ENCODE measurements at regions not wholly inside any gene's neighbourhood (a gene's known extent, or its start where the extent isn't known, plus 50 kb on each side); places are given as distances from the start of the nearest gene placed in this dataset.

GRCh38 chr3:69567023-69567709 is 172.1 kb upstream of the MITF start:
- H3K36me3 Mint-ChIP-seq, result no peaks in the 10 kb centered on the region
- DNase-seq (no peak), ATAC-seq (ENCODE audit: low read depth in 2 of 2) (no peak)
- peaks cover 0 to 5% (median 1%) of the 10 kb centered on the region in 7 donors for H3K9me3 Mint-ChIP-seq
- H3K27ac Mint-ChIP-seq, result no peak overlapping the region
- Histone ChIP-seq H3K27me3 (ENCODE audit: control insufficient read depth, insufficient read depth, low read length) (no peaks in the 10 kb centered on the region), H3K4me3 (ENCODE audit: low read depth, low read length) (no peak overlapping the region), H3K9me3 (ENCODE audit: control insufficient read depth in 2 of 2, low read length in 2 of 2) (no peaks in the 10 kb centered on the region), H3K4me1 (ENCODE audit: control insufficient read depth, insufficient read depth, low read length, poor library complexity, severe bottlenecking) (no peaks in the 10 kb centered on the region), H3K36me3 (ENCODE audit: control insufficient read depth, insufficient read depth, low read length) (no peaks in the 10 kb centered on the region), H3K27ac (ENCODE audit: insufficient read depth, low read length, poor library complexity, severe bottlenecking) (no peak overlapping the region)
- H3K27me3 Mint-ChIP-seq, result no peaks in the 10 kb centered on the region
- H3K4me1 Mint-ChIP-seq, result no peaks in the 10 kb centered on the region
- no peak overlapping the region for H3K4me3 Mint-ChIP-seq

GRCh38 chr3:69566275-69566674 is 173.0 kb upstream of the MITF start:
- H3K9me3 Mint-ChIP-seq, result peaks cover 0 to 5% (median 0%) of the 10 kb centered on the region in 7 donors

DNA sequence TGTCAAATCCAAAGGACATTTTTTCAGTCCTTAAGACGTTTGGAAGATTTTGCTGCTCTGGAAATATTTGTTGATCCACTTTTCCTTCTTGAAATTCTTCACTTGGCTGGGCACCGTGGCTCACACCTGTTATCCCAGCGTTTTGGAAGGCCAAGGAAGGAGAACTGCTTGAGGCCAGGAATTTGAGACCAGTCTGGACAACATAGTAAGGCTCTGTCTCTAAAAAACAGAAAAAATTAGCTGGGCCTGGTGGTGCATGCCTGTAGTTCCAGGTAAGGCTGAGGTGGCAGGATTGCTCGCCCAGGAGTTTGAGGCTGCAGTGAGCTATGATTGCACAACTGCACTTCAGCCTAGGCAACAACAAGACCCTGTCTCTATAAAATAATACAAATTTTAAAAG is 173.9 kb upstream of the MITF start:
- DNase-seq, result no peak
- peaks cover 0 to 5% (median 0%) of the 10 kb centered on the region in 7 donors for H3K9me3 Mint-ChIP-seq
- H3K4me3 Mint-ChIP-seq, result no peak overlapping the region
- no peak overlapping the region for H3K27ac Mint-ChIP-seq
- H3K4me3 ChIP-seq (ENCODE audit: low read depth, low read length), result no peak overlapping the region
- H3K27me3 ChIP-seq (ENCODE audit: control insufficient read depth, insufficient read depth, low read length), result no peaks in the 10 kb centered on the region
- no peaks in the 10 kb centered on the region for H3K9me3 ChIP-seq (ENCODE audit: control insufficient read depth in 2 of 2, low read length in 2 of 2)
- no peak for ATAC-seq (ENCODE audit: low read depth in 2 of 2)
- no peaks in the 10 kb centered on the region for H3K4me1 ChIP-seq (ENCODE audit: control insufficient read depth, insufficient read depth, low read length, poor library complexity, severe bottlenecking)
- H3K27me3 Mint-ChIP-seq, result no peaks in the 10 kb centered on the region
- no peak overlapping the region for H3K27ac ChIP-seq (ENCODE audit: insufficient read depth, low read length, poor library complexity, severe bottlenecking)
- H3K36me3 ChIP-seq (ENCODE audit: control insufficient read depth, insufficient read depth, low read length), result no peaks in the 10 kb centered on the region
- no peaks in the 10 kb centered on the region for H3K4me1 Mint-ChIP-seq
- H3K36me3 Mint-ChIP-seq, result no peaks in the 10 kb centered on the region

More at GRCh38 chr3:69566275-69566674, 173.0 kb upstream of the MITF start:
- Mint-ChIP-seq H3K27ac (no peak overlapping the region), H3K36me3 (no peaks in the 10 kb centered on the region), H3K4me1 (no peaks in the 10 kb centered on the region), H3K27me3 (no peaks in the 10 kb centered on the region), H3K4me3 (no peak overlapping the region)
- no peaks in the 10 kb centered on the region for H3K27me3 ChIP-seq (ENCODE audit: control insufficient read depth, insufficient read depth, low read length)
- H3K27ac ChIP-seq (ENCODE audit: insufficient read depth, low read length, poor library complexity, severe bottlenecking), result no peak overlapping the region
- no peaks in the 10 kb centered on the region for H3K9me3 ChIP-seq (ENCODE audit: control insufficient read depth in 2 of 2, low read length in 2 of 2)
- no peak for ATAC-seq (ENCODE audit: low read depth in 2 of 2)
- no peak for DNase-seq
- H3K36me3 ChIP-seq (ENCODE audit: control insufficient read depth, insufficient read depth, low read length), result no peaks in the 10 kb centered on the region
- H3K4me3 ChIP-seq (ENCODE audit: low read depth, low read length), result no peak overlapping the region
- H3K4me1 ChIP-seq (ENCODE audit: control insufficient read depth, insufficient read depth, low read length, poor library complexity, severe bottlenecking), result no peaks in the 10 kb centered on the region

- Mint-ChIP-seq H3K27me3 (no peaks in the 10 kb centered on the region), H3K9me3 (peaks cover 0 to 5% (median 2%) of the 10 kb centered on the region in 7 donors), H3K36me3 (no peaks in the 10 kb centered on the region), H3K27ac (no peak overlapping the region), H3K4me1 (no peaks in the 10 kb centered on the region), H3K4me3 (no peak overlapping the region)
- no peak overlapping the region for H3K4me3 ChIP-seq (ENCODE audit: low read depth, low read length)
- no peaks in the 10 kb centered on the region for H3K4me1 ChIP-seq (ENCODE audit: control insufficient read depth, insufficient read depth, low read length, poor library complexity, severe bottlenecking)
- ATAC-seq (ENCODE audit: low read depth in 2 of 2) (no peak), DNase-seq (no peak)
- H3K9me3 ChIP-seq (ENCODE audit: control insufficient read depth in 2 of 2, low read length in 2 of 2), result no peaks in the 10 kb centered on the region
- no peaks in the 10 kb centered on the region for H3K36me3 ChIP-seq (ENCODE audit: control insufficient read depth, insufficient read depth, low read length)
- H3K27me3 ChIP-seq (ENCODE audit: control insufficient read depth, insufficient read depth, low read length), result no peaks in the 10 kb centered on the region
- no peak overlapping the region for H3K27ac ChIP-seq (ENCODE audit: insufficient read depth, low read length, poor library complexity, severe bottlenecking)
These were observed 175.3 kb upstream of the MITF start for GRCh38 chr3:69563981-69564380.

GRCh38 chr3:69563151-69563550 is 176.1 kb upstream of the MITF start:
- DNase-seq, result no peak
- no peak for ATAC-seq (ENCODE audit: low read depth in 2 of 2)
- Mint-ChIP-seq H3K36me3 (no peaks in the 10 kb centered on the region), H3K4me3 (no peak overlapping the region), H3K27me3 (no peaks in the 10 kb centered on the region), H3K27ac (no peak overlapping the region), H3K4me1 (no peaks in the 10 kb centered on the region), H3K9me3 (peaks cover 0 to 4% (median 2%) of the 10 kb centered on the region in 7 donors)
- Histone ChIP-seq H3K9me3 (ENCODE audit: control insufficient read depth in 2 of 2, low read length in 2 of 2) (no peaks in the 10 kb centered on the region), H3K36me3 (ENCODE audit: control insufficient read depth, insufficient read depth, low read length) (no peaks in the 10 kb centered on the region), H3K4me1 (ENCODE audit: control insufficient read depth, insufficient read depth, low read length, poor library complexity, severe bottlenecking) (no peaks in the 10 kb centered on the region), H3K4me3 (ENCODE audit: low read depth, low read length) (no peak overlapping the region), H3K27me3 (ENCODE audit: control insufficient read depth, insufficient read depth, low read length) (no peaks in the 10 kb centered on the region), H3K27ac (ENCODE audit: insufficient read depth, low read length, poor library complexity, severe bottlenecking) (no peak overlapping the region)

DNA sequence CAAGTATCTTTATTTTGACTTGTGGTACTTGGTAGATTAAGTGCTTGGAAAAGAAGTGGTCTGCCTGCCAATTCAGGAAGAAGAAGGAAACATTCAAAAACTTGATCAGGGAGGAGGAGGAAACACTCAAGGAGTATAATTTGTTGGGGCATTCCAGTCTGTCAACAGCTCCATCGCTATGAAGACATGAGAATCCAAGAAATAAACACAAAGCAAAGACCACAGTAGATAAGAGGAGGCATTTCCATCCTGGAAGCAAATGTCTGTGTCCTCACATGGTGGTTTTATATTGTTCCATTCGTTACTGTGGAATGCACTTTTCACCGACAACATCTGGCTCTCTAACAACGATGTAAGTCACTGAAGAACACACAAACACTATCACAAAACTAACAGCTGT is 176.1 kb upstream of the FRMD4B start:
- Mint-ChIP-seq H3K27ac (no peak overlapping the region), H3K27me3 (no peaks in the 10 kb centered on the region), H3K36me3 (no peaks in the 10 kb centered on the region), H3K9me3 (peaks cover 0 to 4% (median 1%) of the 10 kb centered on the region in 7 donors), H3K4me1 (no peaks in the 10 kb centered on the region), H3K4me3 (no peak overlapping the region)
- Histone ChIP-seq H3K27ac (ENCODE audit: insufficient read depth, low read length, poor library complexity, severe bottlenecking) (no peak overlapping the region), H3K27me3 (ENCODE audit: control insufficient read depth, insufficient read depth, low read length) (no peaks in the 10 kb centered on the region), H3K9me3 (ENCODE audit: control insufficient read depth in 2 of 2, low read length in 2 of 2) (no peaks in the 10 kb centered on the region), H3K36me3 (ENCODE audit: control insufficient read depth, insufficient read depth, low read length) (no peaks in the 10 kb centered on the region), H3K4me1 (ENCODE audit: control insufficient read depth, insufficient read depth, low read length, poor library complexity, severe bottlenecking) (no peaks in the 10 kb centered on the region), H3K4me3 (ENCODE audit: low read depth, low read length) (no peak overlapping the region)
- ATAC-seq (ENCODE audit: low read depth in 2 of 2) (no peak), DNase-seq (no peak)

DNA sequence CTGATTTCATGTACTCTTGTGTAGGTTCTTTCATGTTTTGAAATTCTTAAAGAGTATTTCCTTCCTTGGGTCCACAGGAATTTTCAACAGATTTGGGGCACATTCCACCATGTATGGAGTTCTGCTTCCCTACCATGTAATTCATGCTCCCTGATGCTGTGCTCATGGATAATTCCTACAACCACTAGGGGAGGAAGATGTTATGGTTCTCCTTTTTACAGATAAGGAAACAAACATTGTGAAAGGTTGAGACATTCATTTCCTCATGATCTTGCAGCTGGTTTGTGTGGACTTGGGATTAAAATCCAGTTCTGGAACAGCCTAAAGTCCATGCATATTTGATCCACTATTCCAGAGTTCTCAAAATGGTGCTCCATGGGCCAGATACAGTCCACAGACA is 174.9 kb upstream of the FRMD4B start:
- H3K27ac ChIP-seq (ENCODE audit: insufficient read depth, low read length, poor library complexity, severe bottlenecking), result no peak overlapping the region

GRCh38 chr3:69560116-69560515 is 174.2 kb upstream of the FRMD4B start:
- H3K4me1 Mint-ChIP-seq, result no peaks in the 10 kb centered on the region
- H3K4me3 ChIP-seq (ENCODE audit: low read depth, low read length), result no peak overlapping the region
- H3K4me1 ChIP-seq (ENCODE audit: control insufficient read depth, insufficient read depth, low read length, poor library complexity, severe bottlenecking), result no peaks in the 10 kb centered on the region
- H3K9me3 Mint-ChIP-seq, result peaks cover 0 to 2% (median 0%) of the 10 kb centered on the region in 7 donors
- no peak overlapping the region for H3K27ac Mint-ChIP-seq
- no peak overlapping the region for H3K27ac ChIP-seq (ENCODE audit: insufficient read depth, low read length, poor library complexity, severe bottlenecking)
- no peaks in the 10 kb centered on the region for H3K36me3 Mint-ChIP-seq
- no peaks in the 10 kb centered on the region for H3K27me3 Mint-ChIP-seq
- DNase-seq (no peak), ATAC-seq (ENCODE audit: low read depth in 2 of 2) (no peak)
- no peaks in the 10 kb centered on the region for H3K36me3 ChIP-seq (ENCODE audit: control insufficient read depth, insufficient read depth, low read length)
- no peak overlapping the region for H3K4me3 Mint-ChIP-seq
- no peaks in the 10 kb centered on the region for H3K27me3 ChIP-seq (ENCODE audit: control insufficient read depth, insufficient read depth, low read length)
- H3K9me3 ChIP-seq (ENCODE audit: control insufficient read depth in 2 of 2, low read length in 2 of 2), result no peaks in the 10 kb centered on the region

More for the DNA sequence above, 174.9 kb upstream of the FRMD4B start:
- no peaks in the 10 kb centered on the region for H3K27me3 Mint-ChIP-seq
- H3K4me1 ChIP-seq (ENCODE audit: control insufficient read depth, insufficient read depth, low read length, poor library complexity, severe bottlenecking), result no peaks in the 10 kb centered on the region
- H3K4me3 Mint-ChIP-seq, result no peak overlapping the region
- no peaks in the 10 kb centered on the region for H3K4me1 Mint-ChIP-seq
- H3K9me3 ChIP-seq (ENCODE audit: control insufficient read depth in 2 of 2, low read length in 2 of 2), result no peaks in the 10 kb centered on the region
- no peaks in the 10 kb centered on the region for H3K36me3 ChIP-seq (ENCODE audit: control insufficient read depth, insufficient read depth, low read length)
- no peaks in the 10 kb centered on the region for H3K27me3 ChIP-seq (ENCODE audit: control insufficient read depth, insufficient read depth, low read length)
- DNase-seq, result no peak
- H3K4me3 ChIP-seq (ENCODE audit: low read depth, low read length), result no peak overlapping the region
- peaks cover 0 to 2% (median 0%) of the 10 kb centered on the region in 7 donors for H3K9me3 Mint-ChIP-seq
- no peaks in the 10 kb centered on the region for H3K36me3 Mint-ChIP-seq
- no peak overlapping the region for H3K27ac Mint-ChIP-seq
- no peak for ATAC-seq (ENCODE audit: low read depth in 2 of 2)

Measured in CD4-positive, CD25-positive, alpha-beta regulatory T cell (primary cell).